ENCODE measurements at regions not wholly inside any gene's neighbourhood (a gene's known extent, or its start where the extent isn't known, plus 50 kb on each side); places are given as distances from the start of the nearest gene placed in this dataset.

- intact Hi-C loops (cut with DNase I; ENCODE audit: low total_unique reads): no loop called here
- no peaks in the 10 kb centered on the region for H3K36me3 ChIP-seq
- TF ChIP-seq POLR2A (IDR thresholded peaks at IDR 0.05): no peak
- no peak for TF ChIP-seq CTCF (IDR thresholded peaks at IDR 0.05)
- H3K9me3 ChIP-seq: no peaks in the 10 kb centered on the region
- no peak overlapping the region for H3K4me3 ChIP-seq
- H3K27me3 ChIP-seq: no peaks in the 10 kb centered on the region
- DNase-seq: no peak
- H3K27ac ChIP-seq: no peak overlapping the region
- H3K4me1 ChIP-seq: no peaks in the 10 kb centered on the region
Observed at GRCh38 chr3:22795917-22796316, 407.2 kb upstream of the UBE2E2 start.

GRCh38 chr3:22798461-22798860 lies 404.7 kb upstream of the UBE2E2 start:
- Histone ChIP-seq H3K27me3 (no peaks in the 10 kb centered on the region), H3K9me3 (no peaks in the 10 kb centered on the region), H3K36me3 (no peaks in the 10 kb centered on the region), H3K4me3 (no peak overlapping the region), H3K27ac (no peak overlapping the region), H3K4me1 (no peaks in the 10 kb centered on the region)
- no peak for DNase-seq
- intact Hi-C loops (cut with DNase I; ENCODE audit: low total_unique reads): no loop called here
- TF ChIP-seq POLR2A (IDR thresholded peaks at IDR 0.05) (no peak), CTCF (IDR thresholded peaks at IDR 0.05) (no peak)

GRCh38 chr3:22819209-22819608 lies 383.9 kb upstream of the UBE2E2 start:
- no peaks in the 10 kb centered on the region for H3K36me3 ChIP-seq
- no peak overlapping the region for H3K27ac ChIP-seq
- TF ChIP-seq POLR2A (IDR thresholded peaks at IDR 0.05) (no peak), CTCF (IDR thresholded peaks at IDR 0.05) (no peak)
- no peak for DNase-seq
- H3K4me1 ChIP-seq: no peaks in the 10 kb centered on the region
- H3K9me3 ChIP-seq: no peaks in the 10 kb centered on the region
- intact Hi-C loops (cut with DNase I; ENCODE audit: low total_unique reads): no loop called here
- no peaks in the 10 kb centered on the region for H3K27me3 ChIP-seq
- H3K4me3 ChIP-seq: no peak overlapping the region

- DNase-seq: no peak
- H3K27ac ChIP-seq: no peak overlapping the region
- H3K9me3 ChIP-seq: no peaks in the 10 kb centered on the region
- intact Hi-C loops (cut with DNase I; ENCODE audit: low total_unique reads): no loop called here
- H3K27me3 ChIP-seq: no peaks in the 10 kb centered on the region
- H3K4me1 ChIP-seq: no peaks in the 10 kb centered on the region
- H3K4me3 ChIP-seq: no peak overlapping the region
- no peaks in the 10 kb centered on the region for H3K36me3 ChIP-seq
- no peak for TF ChIP-seq POLR2A (IDR thresholded peaks at IDR 0.05)
- no peak for TF ChIP-seq CTCF (IDR thresholded peaks at IDR 0.05)
Observed at GRCh38 chr3:22835041-22835440, 368.1 kb upstream of the UBE2E2 start.

- DNase-seq: no peak
- Histone ChIP-seq H3K9me3 (no peaks in the 10 kb centered on the region), H3K27me3 (no peaks in the 10 kb centered on the region), H3K4me3 (no peak overlapping the region), H3K4me1 (no peaks in the 10 kb centered on the region), H3K27ac (no peak overlapping the region), H3K36me3 (no peaks in the 10 kb centered on the region)
- no peak for TF ChIP-seq POLR2A (IDR thresholded peaks at IDR 0.05)
- no peak for TF ChIP-seq CTCF (IDR thresholded peaks at IDR 0.05)
- intact Hi-C loops (cut with DNase I; ENCODE audit: low total_unique reads): no loop called here
Observed at GRCh38 chr3:22836131-22836530, 367.0 kb upstream of the UBE2E2 start.
